ENCODE measurements at regions not wholly inside any gene's neighbourhood (a gene's known extent, or its start where the extent isn't known, plus 50 kb on each side); places are given as distances from the start of the nearest gene placed in this dataset.

DNA sequence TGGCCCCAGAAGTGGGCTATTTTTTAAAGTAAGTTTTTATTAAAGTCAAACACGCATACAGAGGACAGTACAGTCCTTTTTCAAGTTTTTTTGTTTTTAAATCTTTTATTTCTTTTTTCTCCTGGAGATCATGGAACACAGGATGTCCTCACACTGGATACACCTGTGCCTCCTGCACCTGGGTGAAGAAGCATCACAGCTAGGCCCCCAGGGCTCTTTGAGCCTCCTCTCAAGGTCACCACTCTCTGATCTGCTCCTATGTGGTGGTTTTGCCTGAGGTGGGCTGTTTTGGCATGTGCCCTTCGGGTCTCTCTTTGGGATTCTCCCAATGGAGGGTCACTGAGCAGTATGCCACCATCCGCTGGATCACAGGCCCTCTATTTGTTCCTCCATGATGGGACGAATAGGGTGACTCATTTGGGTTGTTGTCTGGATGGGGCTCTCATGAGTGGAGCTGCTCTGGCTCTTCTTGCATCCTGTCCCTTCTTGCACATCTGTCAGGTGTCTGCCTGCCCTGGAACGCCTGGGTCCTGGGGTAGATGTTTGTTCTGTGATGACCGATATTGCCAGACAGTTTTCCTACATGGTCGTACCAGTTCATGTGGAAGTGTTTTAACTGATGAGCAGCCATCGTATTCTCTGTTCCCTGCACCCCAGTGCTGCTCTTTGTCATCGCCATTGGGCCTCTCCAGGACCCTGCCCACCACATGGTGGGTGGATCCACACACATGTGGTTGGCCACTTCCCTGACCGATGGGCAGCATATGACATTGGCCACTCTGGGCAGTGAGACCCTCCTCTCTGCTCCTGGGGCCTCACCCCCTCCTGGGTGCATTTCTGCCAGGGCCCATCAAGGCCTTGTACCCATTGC, 55.2 kb upstream of the MED9 start:
- DNase-seq (ENCODE audit: low spot score) (no peak), ATAC-seq (ENCODE audit: low FRiP score) (no peak)
- TF ChIP-seq, protein P1, sequence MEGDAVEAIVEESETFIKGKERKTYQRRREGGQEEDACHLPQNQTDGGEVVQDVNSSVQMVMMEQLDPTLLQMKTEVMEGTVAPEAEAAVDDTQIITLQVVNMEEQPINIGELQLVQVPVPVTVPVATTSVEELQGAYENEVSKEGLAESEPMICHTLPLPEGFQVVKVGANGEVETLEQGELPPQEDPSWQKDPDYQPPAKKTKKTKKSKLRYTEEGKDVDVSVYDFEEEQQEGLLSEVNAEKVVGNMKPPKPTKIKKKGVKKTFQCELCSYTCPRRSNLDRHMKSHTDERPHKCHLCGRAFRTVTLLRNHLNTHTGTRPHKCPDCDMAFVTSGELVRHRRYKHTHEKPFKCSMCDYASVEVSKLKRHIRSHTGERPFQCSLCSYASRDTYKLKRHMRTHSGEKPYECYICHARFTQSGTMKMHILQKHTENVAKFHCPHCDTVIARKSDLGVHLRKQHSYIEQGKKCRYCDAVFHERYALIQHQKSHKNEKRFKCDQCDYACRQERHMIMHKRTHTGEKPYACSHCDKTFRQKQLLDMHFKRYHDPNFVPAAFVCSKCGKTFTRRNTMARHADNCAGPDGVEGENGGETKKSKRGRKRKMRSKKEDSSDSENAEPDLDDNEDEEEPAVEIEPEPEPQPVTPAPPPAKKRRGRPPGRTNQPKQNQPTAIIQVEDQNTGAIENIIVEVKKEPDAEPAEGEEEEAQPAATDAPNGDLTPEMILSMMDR (IDR thresholded peaks at IDR 0.05): no peak

DNA sequence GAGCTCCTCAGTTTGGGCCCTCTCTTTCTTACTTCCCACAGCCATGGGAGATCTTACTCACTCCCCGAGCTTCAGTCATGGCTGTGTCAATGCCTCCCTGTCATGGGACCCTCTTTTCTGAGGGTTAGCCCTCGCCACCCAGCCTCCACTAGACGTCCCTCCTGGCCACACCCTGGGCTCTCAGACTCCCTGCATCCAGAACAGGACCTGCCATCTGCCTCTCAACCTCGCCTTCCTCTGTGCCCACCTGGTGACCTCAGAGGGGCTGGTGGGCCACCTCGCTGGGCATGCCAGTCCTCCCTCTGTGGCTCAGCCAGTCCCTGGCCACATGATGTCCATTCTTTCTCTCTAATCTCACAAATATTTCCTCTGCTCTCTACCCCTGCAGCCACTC, 54.6 kb upstream of the MED9 start:
- TF ChIP-seq, protein P1 (IDR thresholded peaks at IDR 0.05): no peak
- no peak for DNase-seq (ENCODE audit: low spot score)
- ATAC-seq (ENCODE audit: low FRiP score): no peak

DNA sequence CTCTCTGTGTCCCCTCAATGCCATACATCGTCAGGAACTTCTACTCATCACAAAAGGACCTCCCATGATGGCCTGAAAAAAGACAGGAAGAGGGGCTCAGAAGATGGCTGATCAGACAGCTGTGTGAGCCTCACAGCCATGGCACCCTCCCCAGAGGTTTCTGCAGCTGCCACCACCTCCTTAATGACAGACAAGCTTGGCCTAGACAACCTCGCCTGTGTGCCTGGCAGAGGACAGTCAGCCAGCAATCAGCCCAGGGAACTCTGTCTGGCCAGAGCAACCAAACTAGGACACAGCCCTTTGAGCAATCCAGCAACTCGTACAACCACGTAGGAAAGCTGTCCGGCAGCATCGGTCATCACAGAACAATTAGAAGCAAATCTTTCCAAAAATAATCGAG, 54.2 kb upstream of the MED9 start:
- TF ChIP-seq, protein P1 (IDR thresholded peaks at IDR 0.05): no peak
- ATAC-seq (ENCODE audit: low FRiP score) (no peak), DNase-seq (ENCODE audit: low spot score) (no peak)

DNA sequence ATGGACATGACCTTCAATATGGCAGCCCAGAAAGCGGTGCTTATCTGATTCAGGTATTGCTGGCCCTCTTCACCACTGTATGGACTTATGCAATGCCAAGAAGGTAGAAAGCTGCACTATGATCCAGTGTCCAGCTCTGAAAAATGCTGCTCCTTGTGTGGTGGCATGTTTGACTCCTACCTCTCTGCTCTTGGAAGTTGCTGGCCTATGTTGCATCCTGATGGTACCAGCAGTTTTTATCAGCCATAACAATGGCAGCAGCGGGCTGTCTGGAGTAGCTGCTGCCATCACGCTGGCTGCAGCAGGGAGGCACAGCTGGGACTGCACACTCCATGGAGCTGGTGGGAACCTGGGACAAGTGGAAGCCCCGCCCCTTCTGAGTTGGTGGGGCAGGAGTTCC, 53.1 kb upstream of the MED9 start:
- DNase-seq (ENCODE audit: low spot score) (no peak), ATAC-seq (ENCODE audit: low FRiP score) (no peak)
- TF ChIP-seq, protein P1 (IDR thresholded peaks at IDR 0.05): no peak

DNA sequence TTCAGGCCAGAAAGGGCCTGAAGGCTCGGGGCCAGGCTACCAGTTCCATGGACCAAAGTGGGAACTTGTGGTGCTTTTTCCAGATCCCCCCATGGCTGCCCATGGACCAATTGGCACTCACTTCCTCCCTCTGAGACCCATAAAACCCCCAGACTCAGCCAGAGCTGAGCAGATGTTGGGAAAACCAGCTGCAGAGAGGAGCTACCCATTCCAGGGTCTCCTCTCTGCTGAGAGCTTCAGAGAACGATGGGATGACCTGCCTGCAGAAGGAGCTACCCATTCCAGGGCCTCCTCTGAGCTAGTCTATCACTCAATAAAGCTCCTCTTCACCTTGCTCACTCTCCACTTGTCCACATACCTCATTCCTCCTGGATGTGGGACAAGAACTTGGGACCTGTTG, 52.2 kb upstream of the MED9 start:
- TF ChIP-seq, protein P1 (IDR thresholded peaks at IDR 0.05): no peak
- no peak for ATAC-seq (ENCODE audit: low FRiP score)
- no peak for DNase-seq (ENCODE audit: low spot score)

DNA sequence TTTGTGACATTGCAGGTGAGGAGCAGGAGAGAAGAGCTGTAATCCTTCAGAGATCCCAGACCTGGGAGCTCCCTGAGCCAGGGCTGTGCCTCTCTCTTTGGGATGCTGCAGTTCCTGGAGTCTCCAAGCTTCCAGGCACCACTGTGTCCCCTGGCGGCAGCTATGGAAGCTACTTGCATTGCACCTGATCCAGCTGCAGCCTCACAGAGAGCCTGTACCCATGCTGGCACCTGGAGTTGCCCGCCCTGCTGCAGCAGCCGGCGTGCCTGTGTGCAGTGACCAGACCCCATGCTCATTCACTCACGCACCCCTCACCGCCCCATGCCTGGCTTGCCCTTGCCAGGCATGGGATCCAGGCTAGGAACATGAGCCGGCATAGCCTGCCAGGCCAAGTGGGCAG, 51.8 kb upstream of the MED9 start:
- DNase-seq (ENCODE audit: low spot score) (no peak), ATAC-seq (ENCODE audit: low FRiP score) (no peak)
- TF ChIP-seq, protein P1 (IDR thresholded peaks at IDR 0.05): no peak

DNA sequence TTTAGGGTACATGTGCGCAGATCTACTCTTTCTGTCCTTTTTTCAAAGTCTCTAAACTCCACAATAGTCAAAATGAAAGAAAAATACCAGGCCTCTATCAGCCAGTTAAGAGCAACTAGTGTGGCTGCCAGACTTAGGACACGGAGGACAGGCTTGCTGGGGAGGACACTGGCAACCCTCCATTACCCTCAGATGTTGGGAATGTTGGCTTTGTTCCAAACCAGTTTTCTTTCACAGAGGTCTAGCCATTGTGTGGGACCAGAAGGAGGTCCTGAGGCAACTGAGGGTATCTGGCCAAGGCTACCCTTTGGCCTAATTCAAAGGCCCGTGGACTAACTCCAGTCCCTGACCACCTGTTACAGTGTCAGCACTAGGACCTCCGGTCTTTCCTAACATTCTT, 51.2 kb upstream of the MED9 start:
- DNase-seq (ENCODE audit: low spot score) (no peak), ATAC-seq (ENCODE audit: low FRiP score) (no peak)
- TF ChIP-seq, protein P1 (IDR thresholded peaks at IDR 0.05): no peak
